Colonic mucosa (tissue), 4 donors: ENCODE measurements at regions not wholly inside any gene's neighbourhood (a gene's known extent, or its start where the extent isn't known, plus 50 kb on each side); places are given as distances from the start of the nearest gene placed in this dataset.
A peak's percentile ranks its signal among the peaks of the same experiment; 100 is the strongest.

Experiments used
- DNase-seq: peaks from one replicate; pipeline ENCODE4 v3.0.0-alpha.2; 2020
- H3K27ac ChIP-seq: fragments of 200-600 bp; one replicate; pipeline ENCODE4 v1.8.0; 2021
- H3K27me3 ChIP-seq: fragments of 200-600 bp; one replicate; pipeline ENCODE4 v1.8.0; 2021
- H3K36me3 ChIP-seq: fragments of 200-600 bp; one replicate; pipeline ENCODE4 v1.8.0; 2021
- H3K4me1 ChIP-seq: fragments of 200-600 bp; one replicate; pipeline ENCODE4 v1.8.0; 2021; ENCODE audit warnings: mild to moderate bottlenecking
- H3K4me3 ChIP-seq: fragments of 200-600 bp; one replicate; pipeline ENCODE4 v1.8.0; 2021
- H3K9ac ChIP-seq, 2 donors: one replicate each; pipeline ENCODE4 v1.7.0; 2013; ENCODE audit warnings: control low read depth in 2 of 2, low read depth in 2 of 2, low read length in 2 of 2
- H3K9me3 ChIP-seq: fragments of 200-600 bp; one replicate; pipeline ENCODE4 v1.8.0; 2021
- intact Hi-C: fragments of 100-400 bp; cut with DNase I; formaldehyde crosslinking; loops from one replicate; pipeline ENCODE4 v1.14.1; 2022
- TF ChIP-seq, protein P1 (sequence below): fragments of 200-600 bp; IDR thresholded peaks from one replicate; pipeline ENCODE4 v1.8.0; 2022; ENCODE audit warnings: antibody characterized with exemption, mild to moderate bottlenecking
- donor health status: healthy.
- donor health status: DM: no; HTN: no; CAD: no.
- donor health status: DM: no; HTN: no; CAD: no.

DNA sequence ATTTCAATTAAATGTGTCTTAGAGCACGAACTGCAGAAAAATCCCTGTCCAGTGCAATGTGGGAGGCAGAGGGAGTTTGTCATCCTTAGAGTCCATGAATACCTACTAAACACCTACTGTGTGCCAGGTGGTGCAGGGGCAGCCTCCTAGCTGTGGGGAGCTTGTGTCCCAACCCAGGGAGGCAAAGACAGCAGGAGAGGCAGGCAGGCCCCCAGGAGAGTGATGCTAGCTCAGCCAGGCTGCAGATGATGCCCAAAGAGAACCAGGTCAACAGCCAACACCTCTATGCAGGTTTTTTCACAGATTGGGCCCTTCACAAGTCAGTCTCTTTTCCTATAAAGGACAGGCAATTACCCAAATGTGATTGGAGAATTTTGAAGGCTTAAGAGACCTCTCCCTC, 108.2 kb upstream of the UQCRFS1 start:
- no peaks in the 10 kb centered on the region for H3K36me3 ChIP-seq
- H3K27me3 ChIP-seq: no peaks in the 10 kb centered on the region
- H3K4me1 ChIP-seq: no peaks in the 10 kb centered on the region
- H3K4me3 ChIP-seq: no peak overlapping the region
- H3K9ac ChIP-seq: no peak overlapping the region
- intact Hi-C loops: no loop called here
- H3K9me3 ChIP-seq: no peaks in the 10 kb centered on the region
- H3K27ac ChIP-seq: no peak overlapping the region
- TF ChIP-seq, protein P1, sequence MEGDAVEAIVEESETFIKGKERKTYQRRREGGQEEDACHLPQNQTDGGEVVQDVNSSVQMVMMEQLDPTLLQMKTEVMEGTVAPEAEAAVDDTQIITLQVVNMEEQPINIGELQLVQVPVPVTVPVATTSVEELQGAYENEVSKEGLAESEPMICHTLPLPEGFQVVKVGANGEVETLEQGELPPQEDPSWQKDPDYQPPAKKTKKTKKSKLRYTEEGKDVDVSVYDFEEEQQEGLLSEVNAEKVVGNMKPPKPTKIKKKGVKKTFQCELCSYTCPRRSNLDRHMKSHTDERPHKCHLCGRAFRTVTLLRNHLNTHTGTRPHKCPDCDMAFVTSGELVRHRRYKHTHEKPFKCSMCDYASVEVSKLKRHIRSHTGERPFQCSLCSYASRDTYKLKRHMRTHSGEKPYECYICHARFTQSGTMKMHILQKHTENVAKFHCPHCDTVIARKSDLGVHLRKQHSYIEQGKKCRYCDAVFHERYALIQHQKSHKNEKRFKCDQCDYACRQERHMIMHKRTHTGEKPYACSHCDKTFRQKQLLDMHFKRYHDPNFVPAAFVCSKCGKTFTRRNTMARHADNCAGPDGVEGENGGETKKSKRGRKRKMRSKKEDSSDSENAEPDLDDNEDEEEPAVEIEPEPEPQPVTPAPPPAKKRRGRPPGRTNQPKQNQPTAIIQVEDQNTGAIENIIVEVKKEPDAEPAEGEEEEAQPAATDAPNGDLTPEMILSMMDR: no peak
- no peak for DNase-seq

DNA sequence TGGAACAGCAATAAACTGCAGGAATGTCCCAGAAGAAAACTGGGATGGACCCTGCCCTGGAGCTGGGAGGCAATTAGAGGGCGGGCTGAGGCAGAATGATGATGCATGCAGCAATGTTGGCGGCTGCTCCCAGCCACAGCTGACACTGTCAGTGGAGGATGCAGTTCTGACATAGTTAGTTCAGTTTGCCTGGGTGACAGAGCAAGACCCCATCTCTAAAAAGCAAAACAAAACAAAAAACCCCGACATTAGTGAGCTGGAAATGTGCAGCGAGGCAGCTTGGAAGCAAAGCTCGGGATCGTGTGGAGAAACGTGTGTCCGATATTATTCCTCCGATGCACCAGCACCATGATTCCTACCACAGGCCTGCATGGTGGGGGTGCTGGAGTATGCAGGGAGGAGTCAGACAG, 110.1 kb upstream of the UQCRFS1 start:
- Histone ChIP-seq H3K36me3 (no peaks in the 10 kb centered on the region), H3K4me3 (no peak overlapping the region), H3K9ac (no peak overlapping the region), H3K27me3 (no peaks in the 10 kb centered on the region), H3K27ac (no peak overlapping the region), H3K4me1 (no peaks in the 10 kb centered on the region), H3K9me3 (no peaks in the 10 kb centered on the region)
- TF ChIP-seq, protein P1: no peak
- DNase-seq: no peak
- intact Hi-C loops: no loop called here

DNA sequence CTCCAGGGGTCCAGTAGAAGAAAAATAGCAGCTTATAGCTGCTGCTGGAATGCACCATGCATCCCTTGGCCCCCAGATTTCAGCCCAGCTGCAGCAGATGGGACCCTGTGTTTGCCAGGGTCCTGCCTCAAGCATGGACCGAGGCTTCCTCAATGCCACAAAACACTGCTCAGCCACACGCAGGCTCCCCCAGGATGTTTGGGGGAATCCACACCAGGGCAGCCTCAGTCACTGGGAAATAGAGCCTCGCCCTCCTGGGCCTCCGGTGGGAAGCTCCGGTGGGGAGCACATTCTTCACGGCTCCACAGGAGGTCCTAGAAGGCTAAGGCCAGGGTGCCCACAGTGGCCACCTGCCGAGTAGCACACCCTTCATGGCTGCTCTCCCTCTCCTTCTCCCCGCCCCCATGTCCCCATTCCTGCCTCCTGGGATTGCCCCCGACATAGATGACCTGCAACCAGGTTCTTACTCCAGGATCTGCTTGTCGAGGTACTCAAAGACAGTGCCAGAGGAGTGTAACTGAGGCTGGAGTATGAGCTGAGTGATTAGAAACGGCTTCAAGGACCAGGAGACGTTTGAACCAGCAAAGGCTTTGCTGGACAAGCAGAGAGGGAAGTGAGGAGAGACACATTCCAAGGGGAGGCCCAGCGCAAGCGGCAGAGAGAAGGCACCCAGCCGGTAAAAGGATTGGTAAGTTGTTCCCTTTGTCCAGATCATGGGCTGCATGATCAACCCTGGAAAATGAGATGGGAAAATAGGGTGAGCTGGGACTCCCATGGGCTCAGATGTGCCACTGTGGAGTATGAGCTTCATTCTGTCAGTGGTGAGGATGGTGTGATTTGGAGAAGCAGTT, 110.7 kb upstream of the UQCRFS1 start:
- peak; percentile 3 for DNase-seq
- Histone ChIP-seq H3K9ac (no peak overlapping the region), H3K36me3 (no peaks in the 10 kb centered on the region), H3K27ac (no peak overlapping the region), H3K4me1 (no peaks in the 10 kb centered on the region), H3K27me3 (no peaks in the 10 kb centered on the region), H3K9me3 (no peaks in the 10 kb centered on the region), H3K4me3 (no peak overlapping the region)
- intact Hi-C loops: no loop called here
- TF ChIP-seq, protein P1: no peak

DNA sequence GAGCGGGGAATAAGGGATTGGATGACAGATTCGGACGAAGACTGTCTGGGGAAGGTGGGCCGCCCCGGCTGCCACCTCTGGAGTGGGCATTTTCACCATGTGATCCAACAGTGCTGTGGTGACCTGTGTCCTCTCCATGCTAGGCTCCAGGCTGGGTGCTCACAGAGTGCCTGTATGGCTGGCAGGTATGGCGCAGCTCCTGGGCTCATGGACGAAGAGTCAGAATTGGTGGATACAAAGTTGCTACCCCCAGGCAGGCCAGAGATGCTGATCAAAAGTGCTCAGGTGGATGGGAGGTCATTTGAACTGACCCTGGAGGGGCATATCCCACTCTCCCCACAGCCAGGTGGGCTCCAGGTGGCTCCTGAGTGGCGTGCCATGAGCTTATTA, 111.3 kb upstream of the UQCRFS1 start:
- Histone ChIP-seq H3K4me1 (no peaks in the 10 kb centered on the region), H3K4me3 (no peak overlapping the region), H3K27ac (no peak overlapping the region), H3K9ac (no peak overlapping the region), H3K27me3 (no peaks in the 10 kb centered on the region), H3K9me3 (no peaks in the 10 kb centered on the region), H3K36me3 (no peaks in the 10 kb centered on the region)
- DNase-seq: no peak
- TF ChIP-seq, protein P1: no peak
- intact Hi-C loops: no loop called here

DNA sequence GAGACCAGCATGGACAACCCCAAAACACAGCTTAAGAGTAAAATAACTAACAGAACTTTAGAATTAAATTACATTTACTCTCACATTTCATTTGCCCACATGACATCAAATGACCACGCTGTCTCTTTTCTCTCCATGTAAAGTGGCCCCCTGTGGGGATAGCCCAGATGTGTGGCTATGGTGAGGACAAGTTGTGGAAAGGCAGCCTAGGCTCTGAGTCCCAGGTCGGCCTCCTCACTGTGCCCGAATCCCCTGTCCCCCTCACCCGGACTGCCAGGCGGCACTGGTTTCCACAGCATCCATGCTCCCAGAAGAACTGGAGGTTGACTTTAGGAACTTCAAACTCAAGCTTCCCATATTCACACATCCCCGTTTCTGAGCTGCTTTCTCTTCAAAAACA, 111.8 kb upstream of the UQCRFS1 start:
- TF ChIP-seq, protein P1: no peak
- Histone ChIP-seq H3K4me3 (no peak overlapping the region), H3K27me3 (no peaks in the 10 kb centered on the region), H3K9me3 (no peaks in the 10 kb centered on the region), H3K27ac (no peak overlapping the region), H3K36me3 (no peaks in the 10 kb centered on the region), H3K9ac (no peak overlapping the region), H3K4me1 (no peaks in the 10 kb centered on the region)
- DNase-seq: no peak
- intact Hi-C loops: no loop called here
